ENCODE measurements at regions not wholly inside any gene's neighbourhood (a gene's known extent, or its start where the extent isn't known, plus 50 kb on each side); places are given as distances from the start of the nearest gene placed in this dataset.
A peak's percentile ranks its signal among the peaks of the same experiment; 100 is the strongest.
"Not testable (repeated sequence)": the region's sequence is repeated elsewhere in the genome, so short reads cannot be mapped to it uniquely, and the experiment has no call there.

GRCh38 chr2:53028746-53029423, 738.7 kb upstream of the CHAC2 start:
- DNase-seq (ENCODE audit: low read depth): no peak

GRCh38 chr2:53028225-53028624, 739.4 kb upstream of the CHAC2 start:
- no peak for DNase-seq (ENCODE audit: low read depth)

GRCh38 chr2:53022248-53022647, 745.4 kb upstream of the CHAC2 start:
- not testable (repeated sequence) for DNase-seq (ENCODE audit: low read depth)

- DNase-seq (ENCODE audit: low read depth): no peak
Observed at GRCh38 chr2:53021828-53022227, 745.8 kb upstream of the CHAC2 start.

GRCh38 chr2:53021292-53021691, 746.3 kb upstream of the CHAC2 start:
- no peak for DNase-seq (ENCODE audit: low read depth)

GRCh38 chr2:53018825-53019425, 748.7 kb upstream of the CHAC2 start:
- DNase-seq (ENCODE audit: low read depth): no peak

- DNase-seq (ENCODE audit: low read depth): no peak
Observed at GRCh38 chr2:53006980-53007379, 760.6 kb upstream of the CHAC2 start.

GRCh38 chr2:53004413-53004812, 763.2 kb upstream of the CHAC2 start:
- DNase-seq (ENCODE audit: low read depth): no peak

- no peak for DNase-seq (ENCODE audit: low read depth)
Observed at GRCh38 chr2:52995424-52995823, 772.2 kb upstream of the CHAC2 start.

GRCh38 chr2:52976143-52976949, 791.3 kb upstream of the CHAC2 start:
- DNase-seq (ENCODE audit: low read depth): peak; percentile 1

GRCh38 chr2:52974127-52974526, 793.5 kb upstream of the CHAC2 start:
- DNase-seq (ENCODE audit: low read depth): no peak

GRCh38 chr2:52970642-52971041, 797.0 kb upstream of the CHAC2 start:
- no peak for DNase-seq (ENCODE audit: low read depth)

- no peak for DNase-seq (ENCODE audit: low read depth)
Observed at GRCh38 chr2:52968043-52968442, 799.6 kb upstream of the CHAC2 start.

- no peak for DNase-seq (ENCODE audit: low read depth)
Observed at GRCh38 chr2:52964916-52965530, 802.6 kb upstream of the CHAC2 start.

GRCh38 chr2:52961403-52961802, 806.2 kb upstream of the CHAC2 start:
- no peak for DNase-seq (ENCODE audit: low read depth)

GRCh38 chr2:52960881-52961280, 806.7 kb upstream of the CHAC2 start:
- DNase-seq (ENCODE audit: low read depth): no peak

- DNase-seq (ENCODE audit: low read depth): no peak
Observed at GRCh38 chr2:52959801-52960200, 807.8 kb upstream of the CHAC2 start.

- no peak for DNase-seq (ENCODE audit: low read depth)
Observed at GRCh38 chr2:52956766-52957165, 810.8 kb upstream of the CHAC2 start.

GRCh38 chr2:52956118-52956517, 811.5 kb upstream of the CHAC2 start:
- no peak for DNase-seq (ENCODE audit: low read depth)

- DNase-seq (ENCODE audit: low read depth): no peak
Observed at GRCh38 chr2:52955079-52955478, 812.5 kb upstream of the CHAC2 start.

- DNase-seq (ENCODE audit: low read depth): no peak
Observed at GRCh38 chr2:52940101-52940500, 827.5 kb upstream of the CHAC2 start.

GRCh38 chr2:52939250-52939649, 828.4 kb upstream of the CHAC2 start:
- no peak for DNase-seq (ENCODE audit: low read depth)

GRCh38 chr2:52936029-52936428, 831.6 kb upstream of the CHAC2 start:
- no peak for DNase-seq (ENCODE audit: low read depth)

All from non-pigmented ciliary epithelial cell (primary cell).